Nephron progenitor cell (in vitro differentiated cells): ENCODE measurements at regions not wholly inside any gene's neighbourhood (a gene's known extent, or its start where the extent isn't known, plus 50 kb on each side); places are given as distances from the start of the nearest gene placed in this dataset.

Experiments
- DNase-seq: peaks from one replicate; pipeline ENCODE4 v3.0.0; 2021
- H3K27ac Mint-ChIP-seq: 2 replicates; pipeline ENCODE4 v1.8.0; 2021; ENCODE audit warnings: mild to moderate bottlenecking, moderate library complexity, mixed read lengths
- H3K27me3 Mint-ChIP-seq: 2 replicates; pipeline ENCODE4 v1.8.0; 2021; ENCODE audit warnings: mild to moderate bottlenecking, low read depth, mixed read lengths; ENCODE audit not compliant: poor library complexity
- H3K36me3 Mint-ChIP-seq: 2 replicates; pipeline ENCODE4 v1.8.0; 2021; ENCODE audit warnings: low read depth, mixed read lengths
- H3K4me1 Mint-ChIP-seq: 2 replicates; pipeline ENCODE4 v1.8.0; 2021; ENCODE audit warnings: mixed read lengths
- H3K4me3 Mint-ChIP-seq: 2 replicates; pipeline ENCODE4 v1.8.0; 2021; ENCODE audit warnings: mild to moderate bottlenecking, moderate library complexity, mixed read lengths
- H3K9me3 Mint-ChIP-seq: 2 replicates; pipeline ENCODE4 v1.8.0; 2021; ENCODE audit warnings: mild to moderate bottlenecking, moderate library complexity, mixed read lengths
- CTCF ChIP-seq: fragments of 200-600 bp; sonication (generic); IDR thresholded peaks from 2 replicates; pipeline ENCODE4 v1.5.0; 2021; ENCODE audit warnings: antibody characterized with exemption

- peaks cover 44% of the 10 kb centered on the region for H3K4me1 Mint-ChIP-seq
- no peaks in the 10 kb centered on the region for H3K27me3 Mint-ChIP-seq
- DNase-seq, result no peak
- H3K27ac Mint-ChIP-seq, result no peak overlapping the region
- peaks cover 3% of the 10 kb centered on the region for H3K36me3 Mint-ChIP-seq
- peaks cover 25% of the 10 kb centered on the region for H3K9me3 Mint-ChIP-seq
- no peak overlapping the region for H3K4me3 Mint-ChIP-seq
- TF ChIP-seq CTCF, result no peak
These were observed 667.4 kb upstream of the NRP1 start for GRCh38 chr10:34001831-34002230.

GRCh38 chr10:34001087-34001580, 666.7 kb upstream of the NRP1 start:
- peaks cover 5% of the 10 kb centered on the region for H3K36me3 Mint-ChIP-seq

GRCh38 chr10:33993917-33994316, 659.5 kb upstream of the NRP1 start:
- H3K27ac Mint-ChIP-seq, result no peak overlapping the region
- no peak for DNase-seq
- H3K36me3 Mint-ChIP-seq, result peaks cover 5% of the 10 kb centered on the region
- TF ChIP-seq CTCF, result no peak
- peaks cover 6% of the 10 kb centered on the region for H3K27me3 Mint-ChIP-seq
- H3K4me1 Mint-ChIP-seq, result peaks cover 11% of the 10 kb centered on the region
- H3K9me3 Mint-ChIP-seq, result peaks cover 23% of the 10 kb centered on the region
- no peak overlapping the region for H3K4me3 Mint-ChIP-seq

More at GRCh38 chr10:34001087-34001580, 666.7 kb upstream of the NRP1 start:
- peaks cover 44% of the 10 kb centered on the region for H3K4me1 Mint-ChIP-seq
- no peak overlapping the region for H3K4me3 Mint-ChIP-seq
- H3K27ac Mint-ChIP-seq, result no peak overlapping the region
- peaks cover 6% of the 10 kb centered on the region for H3K27me3 Mint-ChIP-seq
- H3K9me3 Mint-ChIP-seq, result peaks cover 29% of the 10 kb centered on the region
- DNase-seq, result no peak
- TF ChIP-seq CTCF, result no peak

GRCh38 chr10:33991924-33992323, 657.5 kb upstream of the NRP1 start:
- H3K27me3 Mint-ChIP-seq, result peaks cover 6% of the 10 kb centered on the region
- no peak overlapping the region for H3K27ac Mint-ChIP-seq
- H3K4me1 Mint-ChIP-seq, result peaks cover 11% of the 10 kb centered on the region
- DNase-seq, result no peak
- TF ChIP-seq CTCF, result no peak
- H3K9me3 Mint-ChIP-seq, result peaks cover 5% of the 10 kb centered on the region
- no peak overlapping the region for H3K4me3 Mint-ChIP-seq
- H3K36me3 Mint-ChIP-seq, result peaks cover 3% of the 10 kb centered on the region

- no peak for TF ChIP-seq CTCF
- no peak for DNase-seq
- H3K4me3 Mint-ChIP-seq, result no peak overlapping the region
- peaks cover 14% of the 10 kb centered on the region for H3K9me3 Mint-ChIP-seq
- H3K27me3 Mint-ChIP-seq, result no peaks in the 10 kb centered on the region
- H3K27ac Mint-ChIP-seq, result no peak overlapping the region
- peaks cover 6% of the 10 kb centered on the region for H3K36me3 Mint-ChIP-seq
- no peaks in the 10 kb centered on the region for H3K4me1 Mint-ChIP-seq
These were observed 652.0 kb upstream of the NRP1 start for GRCh38 chr10:33986515-33986914.

GRCh38 chr10:33986016-33986415, 651.5 kb upstream of the NRP1 start:
- no peaks in the 10 kb centered on the region for H3K4me1 Mint-ChIP-seq
- H3K4me3 Mint-ChIP-seq, result no peak overlapping the region
- no peaks in the 10 kb centered on the region for H3K27me3 Mint-ChIP-seq
- TF ChIP-seq CTCF, result no peak
- no peak overlapping the region for H3K27ac Mint-ChIP-seq
- no peak for DNase-seq
- H3K36me3 Mint-ChIP-seq, result peaks cover 6% of the 10 kb centered on the region
- peaks cover 14% of the 10 kb centered on the region for H3K9me3 Mint-ChIP-seq
